ENCODE measurements at regions not wholly inside any gene's neighbourhood (a gene's known extent, or its start where the extent isn't known, plus 50 kb on each side); places are given as distances from the start of the nearest gene placed in this dataset.

DNA sequence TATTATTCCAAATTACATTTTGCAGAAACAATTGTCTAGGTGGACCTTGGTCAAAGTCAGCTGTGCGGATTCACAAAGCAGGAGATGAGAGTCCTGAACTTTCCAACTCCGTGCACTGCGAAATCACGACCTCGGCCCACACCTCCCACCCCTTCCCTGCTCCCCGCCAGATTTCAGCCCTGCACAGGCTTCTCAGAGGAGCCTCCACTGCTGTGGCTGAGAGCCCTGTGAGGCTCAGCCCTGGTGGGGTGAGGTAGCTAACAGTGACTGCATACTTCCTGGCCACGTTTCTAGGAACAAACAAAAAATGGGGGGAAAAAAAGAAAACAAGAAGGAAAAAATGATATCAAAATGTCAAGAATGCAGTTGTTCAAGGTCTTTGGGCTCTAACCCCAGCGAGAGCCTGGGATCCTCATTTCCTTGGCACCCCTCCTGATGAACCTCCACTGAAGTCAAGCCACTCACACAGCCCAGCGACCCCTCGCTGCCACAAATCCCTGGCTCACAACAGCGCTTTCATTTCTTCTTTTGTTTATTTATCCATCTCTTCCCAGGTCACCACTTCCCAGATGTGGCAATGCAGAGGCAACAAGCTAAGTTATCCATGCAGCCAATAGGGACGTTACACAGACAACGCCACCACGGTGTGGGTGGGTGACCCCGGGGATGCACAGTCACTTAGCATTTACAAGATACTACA lies 729.7 kb upstream of the ID2 start:
- no peak for DNase-seq

DNA sequence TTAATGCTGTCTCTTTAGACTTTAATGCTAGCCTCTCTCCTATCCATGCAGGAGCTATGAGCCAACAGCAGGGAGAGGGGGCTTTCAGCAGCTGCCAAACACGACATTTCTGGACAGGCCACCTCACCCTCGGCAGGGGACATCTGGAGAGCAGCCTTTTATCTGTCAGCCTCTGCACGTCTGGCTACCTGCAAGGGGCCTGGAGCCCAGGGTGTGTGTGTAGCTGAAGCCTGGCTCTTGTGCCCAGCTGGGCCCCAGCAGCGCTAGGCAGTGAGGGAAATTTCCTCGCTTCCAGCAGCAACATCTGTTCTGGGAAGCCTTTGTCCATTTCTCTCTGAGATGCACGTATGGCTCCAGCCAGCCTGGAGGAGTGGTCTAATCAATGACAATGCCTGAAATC lies 728.7 kb upstream of the ID2 start:
- no peak for DNase-seq

DNA sequence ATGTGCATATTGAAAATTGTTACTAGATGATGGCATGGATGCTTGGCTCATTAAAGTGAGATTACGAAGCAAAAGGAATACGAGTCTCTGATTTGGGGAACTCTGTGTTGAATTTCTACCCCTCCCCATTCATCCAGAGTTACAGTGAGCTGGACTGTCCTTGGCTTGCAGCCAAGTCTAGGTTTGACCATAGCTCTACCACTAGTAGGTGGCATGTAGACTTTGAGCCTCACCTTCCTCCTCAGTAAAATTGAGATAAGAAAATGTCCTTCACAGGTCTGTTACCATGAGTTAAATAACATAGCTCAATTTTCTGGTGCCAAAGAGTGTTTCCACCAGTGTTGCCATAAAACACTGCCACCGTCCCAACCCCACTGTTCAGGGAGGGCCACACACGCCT lies 727.6 kb upstream of the ID2 start:
- DNase-seq = no peak

DNA sequence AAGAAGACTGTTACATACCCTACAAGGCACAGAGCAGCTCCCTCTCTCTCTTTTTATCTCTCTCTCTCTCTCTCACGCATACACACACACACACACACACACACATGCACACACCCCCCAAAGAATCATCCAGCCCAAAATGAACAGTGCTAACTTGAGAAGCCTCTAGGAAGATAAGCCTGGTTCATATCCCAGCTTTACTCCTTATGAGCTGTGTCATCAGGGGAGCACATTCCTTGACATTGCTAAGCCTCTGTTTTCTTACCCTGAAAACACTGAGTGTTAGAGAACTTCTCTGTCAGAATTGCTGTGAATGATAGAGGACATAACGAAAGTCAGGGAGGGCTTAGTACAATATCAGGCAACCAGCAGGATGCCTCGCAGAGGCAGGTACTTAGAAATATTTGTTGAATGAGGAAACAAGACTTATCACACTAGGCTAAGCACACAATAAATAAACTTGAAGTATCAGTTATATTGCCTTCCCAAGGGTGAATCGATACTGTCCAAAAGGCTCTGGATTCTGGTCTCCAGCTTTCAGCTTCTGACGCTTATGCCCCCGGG lies 725.6 kb upstream of the ID2 start:
- no peak for DNase-seq

DNA sequence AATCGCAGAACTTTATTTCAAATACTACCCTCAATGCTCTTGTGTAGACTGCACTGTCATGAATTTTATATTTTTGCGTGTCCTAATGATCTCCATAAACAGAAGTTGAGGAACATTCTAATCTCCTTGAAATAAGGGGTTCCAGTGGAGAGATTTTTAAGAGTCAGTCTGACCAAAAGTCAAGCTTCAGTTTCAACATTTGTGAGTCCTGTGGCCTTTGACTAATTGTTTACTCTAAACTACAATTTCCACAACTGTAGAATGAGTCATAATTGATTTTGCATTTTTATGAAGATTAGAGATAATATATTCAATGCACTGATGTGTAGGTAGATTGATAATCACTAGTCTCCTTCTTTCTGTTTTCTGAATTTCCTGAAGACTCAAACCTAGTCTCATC lies 720.3 kb upstream of the ID2 start:
- no peak for DNase-seq

DNA sequence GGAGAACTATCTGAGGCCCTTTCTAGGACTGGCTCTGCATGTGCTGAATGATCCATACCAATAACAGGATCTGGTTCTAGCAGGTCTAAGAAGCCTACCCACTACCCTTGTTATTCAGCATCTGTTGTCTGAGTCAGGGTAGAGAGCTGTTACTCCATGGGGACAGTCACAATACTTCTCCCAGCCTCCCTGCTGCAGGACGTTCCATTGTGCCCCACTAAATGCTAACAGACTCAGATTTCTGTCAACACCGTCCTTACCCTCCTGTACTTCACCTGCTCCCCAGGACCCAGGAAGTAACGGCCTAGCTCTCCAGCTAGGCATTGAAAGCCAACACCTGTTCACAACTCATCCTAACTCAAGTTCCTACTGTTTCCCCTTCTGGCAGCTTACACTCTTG lies 719.7 kb upstream of the ID2 start:
- DNase-seq = no peak

DNA sequence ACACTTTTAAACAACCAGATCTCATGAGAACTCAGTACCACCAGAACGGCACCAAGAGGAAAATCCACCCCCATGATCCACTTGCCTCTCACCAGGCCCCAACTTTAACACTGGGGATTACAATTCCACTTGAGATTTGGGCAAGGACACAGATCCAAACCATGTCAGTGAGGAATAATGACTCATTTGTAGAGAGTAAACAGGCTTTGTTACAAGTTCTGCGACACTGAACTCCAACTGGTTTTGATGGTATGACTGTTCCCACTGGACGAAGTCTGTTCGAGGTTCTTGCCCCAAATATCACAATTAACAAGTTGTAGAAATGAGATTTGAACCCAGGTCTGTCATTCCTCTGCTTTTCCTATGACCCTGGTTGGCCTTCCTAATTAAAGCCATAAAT lies 718.1 kb upstream of the ID2 start:
- DNase-seq = no peak

DNA sequence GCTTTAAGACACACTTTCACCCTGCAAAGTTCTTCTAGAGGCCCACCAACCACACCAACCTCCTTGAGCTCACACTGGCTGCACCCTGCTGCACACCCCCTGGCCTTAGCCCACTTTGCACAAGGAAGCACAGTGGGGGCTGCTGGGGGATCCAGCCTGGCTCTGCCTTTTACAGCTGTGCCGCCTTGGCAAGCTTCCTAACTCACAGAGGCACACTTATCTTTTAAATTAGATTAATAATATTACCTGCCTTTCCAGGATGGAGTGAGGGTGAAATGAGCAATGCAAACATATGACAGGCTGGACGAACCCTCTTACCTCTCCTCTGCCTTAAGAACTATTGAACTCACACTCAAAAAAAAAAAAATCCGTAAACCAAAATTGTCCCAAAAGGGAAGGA lies 715.8 kb upstream of the ID2 start:
- DNase-seq = no peak

DNA sequence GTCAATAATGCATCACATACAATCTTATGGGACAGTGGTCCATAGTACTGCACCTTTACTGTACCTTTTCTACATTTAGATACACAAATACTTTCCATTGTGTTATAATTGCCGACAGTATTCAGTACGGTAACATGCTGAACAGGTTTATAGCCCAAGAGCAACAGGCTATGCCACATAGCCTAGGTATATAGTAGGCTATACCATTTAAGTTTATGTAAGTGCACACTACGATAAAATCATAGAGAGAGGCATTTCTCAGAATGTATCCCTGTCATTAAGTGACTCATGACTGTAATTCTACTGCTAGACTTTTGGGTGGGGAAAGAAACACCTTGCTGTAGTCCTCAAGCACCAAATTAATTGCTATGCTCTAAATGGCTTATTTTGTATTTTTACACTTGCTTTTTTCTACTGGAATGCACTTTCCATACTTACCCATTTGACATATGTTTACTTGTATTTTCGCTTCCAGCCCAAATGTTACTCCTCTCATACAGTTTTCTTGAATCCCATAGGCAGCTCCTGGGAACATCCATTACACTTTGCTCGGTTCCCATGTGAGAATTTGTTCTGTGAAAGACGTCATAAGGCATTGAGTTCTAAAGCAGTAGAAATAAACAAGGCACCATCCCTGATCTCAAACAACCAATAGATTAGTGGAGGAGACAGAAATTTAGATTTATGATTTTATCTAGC lies 714.0 kb upstream of the ID2 start:
- no peak for DNase-seq

DNA sequence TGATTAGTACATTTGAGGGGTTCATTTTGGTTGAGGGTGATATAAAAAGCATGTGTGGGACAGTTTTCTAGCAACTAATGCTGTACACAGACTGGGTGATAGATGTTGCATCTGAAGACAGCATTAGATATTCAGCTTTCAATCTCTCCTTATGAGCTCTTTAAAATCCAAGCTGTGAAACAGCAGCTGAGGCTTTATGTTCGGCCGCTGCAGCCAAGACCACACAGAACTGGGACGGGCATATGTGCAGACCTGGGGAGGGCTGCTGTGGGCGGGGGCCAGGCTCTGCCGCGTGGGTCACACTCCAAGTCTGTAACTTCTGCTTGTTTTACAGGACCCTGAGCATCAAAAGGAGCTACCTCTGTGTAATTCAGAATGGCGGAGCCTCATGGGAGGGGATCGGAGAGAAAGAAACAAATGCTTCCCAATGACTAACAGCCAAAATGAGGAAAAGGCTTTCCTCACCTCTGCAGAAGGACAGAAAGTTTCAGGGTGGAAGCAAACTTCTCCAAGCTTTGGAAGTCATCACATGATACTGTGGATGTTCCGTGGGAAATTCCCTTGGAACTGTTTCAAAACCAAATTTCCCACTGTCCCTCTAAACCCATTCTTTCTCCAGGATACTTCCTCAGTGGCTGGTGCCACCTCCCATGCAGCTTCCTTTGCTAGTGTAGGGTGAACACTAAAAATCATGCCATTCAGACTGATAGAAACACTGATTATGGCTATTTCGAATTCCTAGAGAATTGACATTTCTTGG lies 711.9 kb upstream of the ID2 start:
- no peak for DNase-seq

DNA sequence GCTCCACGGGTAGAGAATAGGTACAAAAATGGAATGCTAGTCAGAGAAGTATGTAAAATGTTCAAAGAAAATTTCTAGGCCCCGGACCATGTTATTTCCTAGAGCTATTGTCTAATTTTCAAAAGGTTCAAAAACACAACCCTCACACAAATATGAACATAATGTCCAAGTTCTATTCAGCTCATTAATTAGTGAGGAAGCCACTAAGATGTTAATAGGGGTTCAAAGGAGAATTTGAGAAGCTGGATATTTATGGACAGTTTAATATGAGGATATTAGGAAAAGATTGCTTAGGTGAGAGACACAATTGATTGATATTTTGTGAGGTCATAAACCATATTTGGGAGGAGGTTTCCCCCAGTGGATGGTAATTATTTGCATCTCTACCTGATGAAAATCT lies 710.6 kb upstream of the ID2 start:
- no peak for DNase-seq

DNA sequence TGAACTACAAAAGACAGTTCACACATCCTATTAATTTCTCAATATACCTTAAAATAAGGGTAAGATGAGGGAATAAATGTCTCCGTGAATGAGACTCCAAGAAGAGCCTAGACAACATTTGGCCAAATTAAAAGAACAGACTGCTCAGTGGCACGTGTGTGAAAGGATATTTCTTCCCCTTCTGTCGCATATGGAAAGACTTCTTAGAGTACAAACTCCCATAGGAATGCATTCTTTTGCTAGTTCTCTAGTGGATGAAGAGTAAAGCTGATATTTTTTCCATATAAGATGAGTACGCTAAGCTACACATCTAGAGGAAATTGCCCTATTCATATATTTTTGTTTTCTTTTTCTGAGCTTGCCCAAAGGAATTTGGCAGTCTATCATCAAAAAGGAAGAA lies 710.0 kb upstream of the ID2 start:
- no peak for DNase-seq

DNA sequence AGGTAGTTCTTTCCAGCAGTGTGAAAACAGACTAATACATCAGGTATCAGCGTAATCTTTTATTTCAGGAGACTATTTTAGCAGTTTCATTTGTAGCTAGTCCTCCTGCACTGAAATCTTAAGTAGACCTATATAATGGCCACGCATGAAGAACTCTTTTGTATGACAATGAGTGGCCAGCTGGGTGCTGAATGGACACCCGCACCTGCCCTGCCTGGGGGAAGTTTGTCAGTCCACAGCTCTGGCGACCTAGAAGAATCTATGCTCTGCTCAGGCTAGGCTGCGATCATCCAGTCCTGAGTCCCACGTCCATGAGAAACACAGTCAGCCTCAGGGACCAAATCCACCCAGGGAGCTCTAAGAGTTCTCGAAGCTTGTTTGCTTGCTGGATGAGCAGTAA lies 709.2 kb upstream of the ID2 start:
- no peak for DNase-seq

DNA sequence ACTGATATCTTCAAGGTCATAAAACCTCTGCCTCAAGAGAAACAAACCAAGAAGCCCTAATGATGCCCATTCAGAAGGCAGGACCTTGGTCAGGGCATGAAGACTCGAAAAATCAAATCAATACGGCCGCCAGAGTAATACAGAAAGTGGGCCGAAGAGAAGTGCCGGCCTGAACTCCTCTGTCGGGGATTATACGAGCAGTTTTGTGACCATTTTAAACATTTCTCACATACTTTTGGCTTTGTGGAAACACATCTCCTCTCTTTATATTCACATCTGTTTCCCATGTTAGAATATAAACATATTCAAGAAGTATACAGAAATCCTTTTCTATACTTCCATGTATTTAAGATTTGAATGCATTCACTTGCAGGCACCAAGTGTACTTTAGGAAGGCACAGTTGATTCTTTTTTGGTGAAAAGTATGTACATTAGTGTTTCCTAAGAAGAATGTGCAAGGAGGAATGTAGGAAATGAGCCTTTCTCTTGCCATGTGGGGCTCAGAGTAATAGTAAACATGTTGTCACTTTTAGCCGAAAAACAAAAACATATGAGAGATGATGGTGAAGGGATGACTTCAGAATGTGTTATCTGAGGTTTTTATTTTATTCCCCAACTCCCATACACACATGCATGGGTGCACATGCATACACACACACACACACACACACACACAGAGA lies 707.9 kb upstream of the ID2 start:
- no peak for DNase-seq

DNA sequence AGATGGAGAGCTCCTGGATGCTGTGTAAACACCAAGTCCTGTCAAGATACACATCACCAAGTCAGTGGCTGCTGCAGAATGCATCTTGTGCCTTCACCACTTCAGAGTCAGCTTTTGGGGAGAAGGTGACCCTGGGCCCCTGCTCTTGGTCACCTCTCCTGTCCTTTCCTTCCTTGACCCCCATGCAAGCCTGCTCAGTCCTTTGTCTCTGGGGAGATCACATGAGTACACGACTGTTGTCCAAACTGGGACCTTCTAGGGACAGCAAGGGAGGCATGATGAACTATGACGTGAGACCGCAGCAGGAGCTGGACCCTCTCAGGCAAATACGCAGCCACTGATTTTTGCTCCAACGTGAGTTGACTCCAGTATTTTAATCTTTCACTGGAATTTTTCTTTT lies 706.9 kb upstream of the ID2 start:
- no peak for DNase-seq

DNA sequence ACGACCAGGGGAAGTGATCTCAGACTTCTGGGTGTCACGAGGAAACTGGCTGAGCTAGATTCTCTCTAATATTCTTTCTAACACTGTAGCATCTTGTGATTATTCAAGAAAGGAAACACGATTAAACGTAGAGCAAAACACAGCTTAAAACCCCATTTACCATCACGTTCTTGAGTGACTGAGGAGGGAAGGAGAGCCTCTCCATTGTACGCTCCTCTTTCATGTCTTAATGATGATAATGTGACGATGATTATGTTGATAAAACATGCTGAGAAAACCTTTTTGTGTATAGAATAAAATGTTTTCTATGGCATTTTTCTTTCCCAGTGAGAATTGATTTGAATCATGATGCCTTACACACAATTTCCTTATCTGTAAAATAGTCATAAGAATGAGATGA lies 705.6 kb upstream of the ID2 start:
- no peak for DNase-seq

DNA sequence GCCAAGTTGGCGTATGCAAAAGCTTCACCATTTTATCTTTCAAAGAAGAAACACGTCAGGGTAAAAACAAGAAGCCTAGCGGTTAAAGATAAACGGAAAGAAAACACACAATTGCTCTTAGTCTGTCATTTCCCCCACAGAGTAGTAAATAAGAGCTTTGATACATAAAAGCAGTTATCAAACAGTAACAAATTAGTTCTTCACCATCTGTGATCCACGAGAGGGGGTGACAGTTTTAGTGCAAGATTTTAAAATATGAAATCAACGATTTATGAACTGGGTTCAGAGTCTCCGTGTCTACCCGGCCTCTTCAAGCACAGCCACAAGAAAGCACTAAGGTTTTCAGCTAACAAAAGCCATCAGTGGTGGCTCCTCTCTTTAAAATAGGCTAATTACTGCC lies 703.9 kb upstream of the ID2 start:
- DNase-seq = peak in 1 of 5 donors; percentile 50

DNA sequence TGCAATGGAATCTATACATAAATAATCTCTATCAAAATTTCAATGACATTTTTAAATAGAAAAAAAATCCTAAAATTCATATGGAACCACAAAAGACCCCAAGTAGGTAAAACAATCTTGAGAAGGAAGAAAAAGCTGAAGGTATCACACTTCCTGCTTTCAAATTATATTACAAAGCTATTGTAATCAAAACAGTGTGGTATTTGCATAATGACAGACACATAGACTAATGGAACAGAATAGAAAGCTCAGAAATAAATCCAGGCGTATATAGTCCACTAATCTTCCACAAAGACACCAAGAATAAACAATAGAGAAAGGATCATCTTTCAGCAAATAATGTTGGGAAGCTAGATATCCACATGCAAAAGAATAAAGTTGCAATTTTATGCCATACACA lies 699.8 kb upstream of the ID2 start:
- no peak for DNase-seq

DNA sequence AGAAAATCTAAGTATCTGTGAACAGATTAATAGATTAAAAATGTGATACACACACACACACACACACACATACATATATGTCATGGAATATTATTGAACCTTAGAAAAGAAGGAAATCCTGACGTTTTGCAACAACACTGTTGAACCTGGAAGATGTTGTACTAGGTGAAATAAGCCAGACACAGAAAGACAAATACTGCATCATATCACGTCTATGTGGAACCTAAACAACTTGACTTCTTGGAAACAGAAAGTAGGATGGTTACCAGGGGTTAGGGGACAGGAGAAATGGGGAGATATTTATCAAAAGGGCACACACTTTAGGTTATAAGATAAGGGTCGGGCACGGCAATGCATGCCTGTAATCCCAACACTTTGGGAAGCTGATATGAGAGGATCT lies 698.4 kb upstream of the ID2 start:
- DNase-seq = no peak

DNA sequence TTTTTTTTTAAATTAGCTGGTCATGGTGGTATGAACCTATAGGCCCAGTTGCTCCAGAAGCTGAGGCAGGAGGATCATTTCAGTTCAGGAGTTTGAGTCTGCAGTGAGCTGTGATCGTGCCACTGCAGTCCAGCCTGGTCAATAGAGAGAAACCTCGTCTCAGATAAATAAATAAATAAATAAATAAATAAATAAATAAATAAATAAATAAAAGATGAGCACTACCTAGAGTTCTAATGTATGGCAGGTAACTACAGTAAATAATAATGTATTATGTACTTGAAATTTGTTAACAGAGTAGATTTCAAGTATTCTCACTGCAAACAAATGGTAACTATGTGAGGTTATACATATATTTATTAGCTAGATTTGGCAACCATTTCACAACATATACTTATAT lies 697.9 kb upstream of the ID2 start:
- no peak for DNase-seq

DNA sequence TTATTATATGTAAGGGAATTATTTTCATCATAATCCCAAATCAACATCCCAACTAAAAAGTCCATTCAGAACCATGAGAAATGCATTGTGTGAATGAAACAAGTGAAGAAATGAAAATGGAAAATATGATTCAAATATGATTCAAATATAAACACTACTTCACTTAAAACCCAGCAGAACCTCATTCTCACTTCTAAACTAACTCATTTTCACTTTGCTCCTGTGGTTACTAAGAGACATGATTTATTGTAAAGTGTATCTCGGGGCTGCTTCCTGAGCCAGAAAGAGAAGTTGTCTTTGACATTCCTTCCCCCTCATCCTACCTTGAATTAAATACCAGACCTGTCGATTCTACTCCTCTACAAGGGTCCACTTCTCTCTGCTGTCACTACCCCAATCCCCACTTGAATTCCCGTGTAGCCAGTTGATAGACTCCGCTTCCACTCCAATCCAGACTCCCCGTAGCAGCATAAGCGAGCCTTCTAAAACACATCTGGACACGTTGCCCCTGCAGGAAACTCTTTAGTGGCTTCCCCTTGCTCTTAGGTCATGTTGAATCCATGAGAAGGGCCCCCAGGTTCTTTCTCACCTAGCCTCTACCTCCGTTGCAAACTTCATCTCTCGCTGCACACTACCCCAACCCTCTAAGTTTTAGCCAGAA lies 697.0 kb upstream of the ID2 start:
- DNase-seq = peak in 1 of 5 donors; percentile 56

DNA sequence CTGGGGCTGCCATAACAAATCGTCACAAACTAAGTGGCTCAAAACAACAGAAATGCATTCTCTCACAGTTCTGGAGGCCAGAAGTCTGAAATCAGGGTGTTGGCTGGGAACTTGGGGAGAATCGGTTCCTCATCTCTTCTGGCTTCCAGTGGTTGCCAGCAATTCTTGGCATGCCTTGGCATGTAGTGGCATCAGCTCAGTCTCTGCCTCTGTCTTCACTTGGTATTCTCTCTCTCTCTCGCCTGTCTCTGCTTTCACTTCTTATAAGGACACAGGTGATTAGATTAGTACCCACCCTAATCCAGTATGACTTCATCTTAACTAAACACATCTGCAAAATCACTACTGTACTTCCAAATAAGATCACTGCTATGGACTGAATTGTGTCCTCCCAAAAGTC lies 695.4 kb upstream of the ID2 start:
- no peak for DNase-seq

DNA sequence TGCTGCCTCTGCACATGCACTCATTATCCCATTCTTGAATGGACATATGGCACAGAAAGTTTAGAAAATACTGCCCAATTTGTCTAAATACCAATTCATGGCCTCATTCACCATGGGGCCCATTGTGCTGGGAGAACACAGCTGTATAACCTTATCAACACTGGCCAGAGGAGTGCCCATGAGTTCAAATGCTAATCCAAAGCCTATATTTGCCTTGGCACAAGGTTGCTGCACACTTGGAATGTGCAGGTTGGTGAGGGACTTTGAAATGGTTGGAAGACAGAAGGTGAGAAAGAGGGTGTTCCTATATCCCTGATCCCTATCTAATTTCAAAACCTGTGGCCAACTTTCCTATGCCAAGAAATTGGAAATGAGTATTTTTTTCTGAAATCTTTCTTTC lies 693.9 kb upstream of the ID2 start:
- no peak for DNase-seq
